Keratinocyte (primary cell): ENCODE measurements at regions not wholly inside any gene's neighbourhood (a gene's known extent, or its start where the extent isn't known, plus 50 kb on each side); places are given as distances from the start of the nearest gene placed in this dataset.
"Not testable (repeated sequence)": the region's sequence is repeated elsewhere in the genome, so short reads cannot be mapped to it uniquely, and the experiment has no call there.

Source experiments
- CTCF ChIP-seq, 3 experiments: IDR thresholded peaks in 1 of 3; conservative IDR thresholded peaks in 1 of 3; optimal IDR thresholded peaks in 1 of 3; 2 replicates in 2 of 3; 3 replicates in 1 of 3; pipeline versions ENCODE3 to v1.5.1; 2011; ENCODE audit warnings: low read length in 3 of 3, mild to moderate bottlenecking in 3 of 3, moderate library complexity in 2 of 3, control low read depth in 1 of 3, inconsistent platforms in 1 of 3; ENCODE audit not compliant: insufficient read depth in 2 of 3; ENCODE audit errors: extremely low read depth in 1 of 3
- EZH2 ChIP-seq: IDR thresholded peaks from one replicate; pipeline ENCODE4 v1.6.1; 2012; ENCODE audit warnings: inconsistent platforms, mild to moderate bottlenecking, low read length, moderate library complexity

DNA sequence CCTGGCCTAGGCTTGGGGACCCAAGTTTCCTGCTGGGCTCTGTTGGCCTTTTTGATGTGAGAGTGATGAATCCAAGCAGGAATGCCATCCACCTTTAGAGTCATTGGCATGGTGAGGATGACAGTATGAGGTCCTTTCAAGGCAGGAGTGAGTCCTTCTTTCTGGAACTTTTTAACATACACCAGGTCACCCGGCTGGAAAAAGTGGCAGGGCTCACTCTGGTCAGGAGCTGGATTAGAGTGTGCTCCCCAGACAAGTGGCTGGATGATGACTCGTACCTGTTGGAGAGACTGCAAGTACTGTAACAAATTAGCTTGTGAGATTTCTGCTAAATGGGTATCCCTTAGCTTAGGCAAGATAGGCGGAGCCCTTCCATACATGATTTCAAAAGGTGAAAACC lies 75.2 kb downstream of the PRR15 start:
- TF ChIP-seq CTCF (optimal IDR thresholded peaks at IDR 0.05 in 1 of 3, IDR thresholded peaks at IDR 0.05 in 1 of 3, conservative IDR thresholded peaks at IDR 0.05 in 1 of 3; ENCODE audit: extremely low read depth in 1 of 3, insufficient read depth in 2 of 3, low read length in 3 of 3); EZH2: not testable (repeated sequence)
